ENCODE measurements at regions not wholly inside any gene's neighbourhood (a gene's known extent, or its start where the extent isn't known, plus 50 kb on each side); places are given as distances from the start of the nearest gene placed in this dataset.
A peak's percentile ranks its signal among the peaks of the same experiment; 100 is the strongest.
"Not testable (repeated sequence)": the region's sequence is repeated elsewhere in the genome, so short reads cannot be mapped to it uniquely, and the experiment has no call there.

- DNase-seq = no peak
Observed at GRCh38 chr9:90189306-90189705, 453.3 kb downstream of the DIRAS2 start.

DNA sequence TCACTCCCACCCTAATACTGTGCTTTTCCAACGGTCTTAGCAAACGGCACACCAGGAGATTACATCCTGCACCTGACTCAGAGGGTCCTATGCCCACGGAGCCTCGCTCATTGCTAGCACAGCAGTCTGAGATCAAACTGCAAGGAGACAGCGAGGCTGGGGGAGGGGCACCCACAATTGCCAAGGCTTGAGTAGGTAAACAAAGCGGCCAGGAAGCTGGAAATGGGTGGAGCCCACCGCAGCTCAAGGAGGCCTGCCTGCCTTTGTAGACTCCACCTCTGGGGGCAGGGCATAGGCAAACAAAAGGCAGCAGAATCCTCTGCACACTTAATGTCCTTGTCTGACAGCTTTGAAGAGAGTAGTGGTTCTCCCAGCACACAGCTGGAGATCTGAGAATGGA is 450.2 kb downstream of the DIRAS2 start:
- DNase-seq = peak; percentile 60

DNA sequence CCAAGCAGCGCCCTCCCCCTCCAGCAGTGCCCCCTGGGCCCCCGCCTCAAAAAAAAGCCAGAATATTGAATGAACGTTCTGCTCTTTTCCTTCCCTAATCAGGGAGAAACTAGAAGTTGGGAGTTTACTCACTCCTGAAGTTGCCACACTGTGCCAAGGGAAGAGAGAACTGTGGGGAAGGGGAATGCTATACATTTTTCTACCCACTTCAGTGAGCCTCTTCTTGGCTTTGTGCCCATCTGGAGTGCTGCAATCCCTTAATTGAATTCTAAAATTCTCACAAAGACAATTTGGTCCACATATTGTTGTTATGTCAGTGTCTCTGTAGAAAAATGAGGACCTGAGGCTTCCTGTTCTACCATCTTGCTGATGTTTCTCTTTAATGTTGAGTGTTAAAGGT is 443.7 kb downstream of the DIRAS2 start:
- DNase-seq = no peak

DNA sequence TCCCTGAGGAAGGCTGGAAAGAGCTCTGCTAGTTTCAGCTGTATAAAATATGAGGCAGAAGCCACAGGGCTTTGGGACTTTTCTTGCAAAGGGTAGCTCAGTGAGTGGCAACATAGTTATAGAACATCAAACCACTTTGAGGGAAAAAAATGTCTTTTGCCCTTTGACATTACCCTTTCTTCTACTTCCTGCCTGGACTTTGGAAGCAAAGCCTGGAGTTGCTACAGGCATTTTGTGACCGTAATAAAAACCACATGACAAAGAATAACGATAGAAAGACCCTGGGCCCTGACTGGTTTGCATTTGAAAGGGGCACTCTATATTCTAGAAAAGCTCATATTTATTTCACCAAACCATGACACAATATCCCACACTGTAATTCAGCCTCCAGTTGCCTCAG is 440.9 kb downstream of the DIRAS2 start:
- DNase-seq = no peak

DNA sequence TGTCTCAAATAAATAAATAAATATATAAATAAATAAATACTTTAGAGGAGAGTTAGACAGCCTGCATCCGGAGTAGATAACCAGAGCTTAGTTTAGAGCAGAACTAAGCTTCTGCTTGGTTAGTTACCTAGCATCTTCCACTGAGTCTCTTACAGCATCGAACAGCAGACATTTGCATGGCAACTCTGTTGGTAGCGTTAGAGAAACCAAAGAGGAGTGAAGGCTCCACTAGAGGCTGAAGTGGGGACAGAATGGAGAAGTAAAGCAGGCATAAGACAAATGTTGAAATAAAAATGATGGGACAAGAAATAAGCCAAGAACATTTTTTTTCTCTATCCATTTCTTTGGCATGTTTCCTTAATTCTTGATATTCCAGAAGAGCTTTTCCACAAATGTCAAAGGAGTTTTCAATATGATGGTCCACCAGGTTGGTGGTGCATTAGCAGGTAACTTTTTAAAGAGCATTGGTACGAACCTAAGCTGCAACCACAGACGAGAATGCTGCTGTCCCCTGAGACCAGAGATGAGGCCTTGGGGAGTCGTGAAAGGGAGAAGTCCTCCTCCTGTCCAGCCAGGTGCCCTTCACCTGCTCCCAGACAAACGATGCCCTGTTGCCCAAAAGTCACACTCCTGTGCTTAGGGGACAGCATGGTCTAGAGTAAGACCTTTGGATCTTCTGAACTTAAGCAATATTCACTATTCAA is 438.3 kb downstream of the DIRAS2 start:
- DNase-seq = no peak

- DNase-seq = not testable (repeated sequence)
Observed at GRCh38 chr9:90213045-90213444, 429.6 kb downstream of the DIRAS2 start.

DNA sequence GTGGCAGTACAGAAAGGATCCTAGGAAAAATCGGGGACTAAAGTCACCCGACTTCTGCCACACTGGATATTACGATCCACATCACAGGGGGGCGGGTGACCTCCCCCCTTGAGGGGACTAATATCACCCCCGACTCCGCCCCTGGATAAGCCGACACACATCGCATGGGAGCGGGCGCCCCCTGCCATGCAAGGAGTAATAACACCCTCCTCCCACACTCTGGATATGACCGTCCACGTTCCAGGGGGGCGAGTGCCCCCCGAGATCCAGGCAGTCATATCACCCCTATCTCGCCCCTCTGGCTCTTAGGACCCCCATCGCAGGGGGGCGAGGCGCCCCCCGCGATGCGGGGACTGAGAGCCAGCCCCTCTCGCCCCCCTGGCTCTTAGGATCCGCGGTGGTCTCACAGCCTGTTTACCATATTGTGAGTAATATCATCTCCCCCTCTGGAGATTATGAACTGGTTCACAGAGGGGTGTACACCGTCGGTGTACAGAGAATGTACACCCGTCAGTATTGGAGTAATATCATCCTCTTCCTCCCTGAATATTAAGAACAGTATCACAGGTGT is 423.0 kb downstream of the DIRAS2 start:
- DNase-seq = peak; percentile 25

GRCh38 chr9:90221899-90222298 is 420.7 kb downstream of the DIRAS2 start:
- not testable (repeated sequence) for DNase-seq

GRCh38 chr9:90226839-90227338 is 415.7 kb downstream of the DIRAS2 start:
- DNase-seq = peak; percentile 48

DNA sequence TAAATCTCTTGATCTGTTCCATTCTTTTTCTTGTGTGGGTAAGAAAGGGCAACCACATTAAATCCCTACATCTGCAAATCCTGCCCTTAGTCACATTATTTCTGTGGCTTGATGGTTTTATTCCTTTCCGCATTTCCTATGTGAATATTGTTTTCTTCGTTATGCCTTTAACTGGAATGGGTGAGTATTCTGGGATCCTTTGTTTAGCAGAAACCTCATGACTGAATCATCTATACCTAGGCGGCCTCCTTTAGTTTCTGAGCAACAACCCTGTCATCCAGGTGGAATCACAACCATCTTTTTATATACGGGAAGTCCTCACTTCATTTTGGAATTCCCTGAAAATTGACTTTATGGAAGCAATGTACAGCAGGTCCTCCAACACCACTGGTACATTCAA is 409.5 kb downstream of the DIRAS2 start:
- DNase-seq = not testable (repeated sequence)

- DNase-seq = no peak
Observed at GRCh38 chr9:90240541-90240940, 402.1 kb downstream of the DIRAS2 start.

GRCh38 chr9:90245661-90246060 is 397.0 kb downstream of the DIRAS2 start:
- no peak for DNase-seq

DNA sequence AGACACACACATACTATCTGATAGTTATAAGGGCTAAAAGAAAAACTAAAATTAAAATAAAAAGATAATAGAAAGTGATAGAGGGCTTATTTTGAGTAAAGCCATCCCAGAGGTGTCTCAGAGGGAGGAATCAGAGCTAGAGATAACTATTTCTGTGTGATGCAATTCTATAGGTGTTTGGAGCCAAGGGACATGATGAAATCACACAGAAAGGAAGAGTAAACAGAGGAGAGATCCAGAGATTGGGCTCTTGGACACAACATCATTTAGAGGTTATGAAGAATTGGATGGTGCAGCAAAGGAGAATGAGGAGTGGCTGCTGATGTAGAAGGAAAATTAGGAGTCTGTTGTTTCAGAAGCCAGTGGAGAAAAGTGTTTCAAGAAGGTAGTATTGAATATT is 393.5 kb downstream of the DIRAS2 start:
- no peak for DNase-seq

DNA sequence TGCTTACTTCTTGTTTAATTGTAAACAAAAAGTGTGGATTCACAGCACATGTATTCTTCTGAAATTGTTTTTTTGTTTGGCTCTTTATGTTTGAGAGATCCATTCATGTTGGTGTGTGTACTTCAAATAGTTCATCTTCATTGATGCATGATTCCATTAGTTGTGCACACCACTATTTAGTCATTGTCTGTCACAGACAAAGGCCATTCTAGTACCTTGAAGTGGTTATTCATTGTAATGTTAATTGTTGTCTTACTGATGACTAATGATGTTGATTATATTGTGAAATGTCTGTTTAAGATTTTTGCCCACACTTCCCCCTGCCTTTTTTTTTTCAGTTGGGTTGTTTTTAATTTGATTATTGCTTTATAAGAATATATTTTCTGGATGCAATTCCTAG is 391.3 kb downstream of the DIRAS2 start:
- DNase-seq = no peak

DNA sequence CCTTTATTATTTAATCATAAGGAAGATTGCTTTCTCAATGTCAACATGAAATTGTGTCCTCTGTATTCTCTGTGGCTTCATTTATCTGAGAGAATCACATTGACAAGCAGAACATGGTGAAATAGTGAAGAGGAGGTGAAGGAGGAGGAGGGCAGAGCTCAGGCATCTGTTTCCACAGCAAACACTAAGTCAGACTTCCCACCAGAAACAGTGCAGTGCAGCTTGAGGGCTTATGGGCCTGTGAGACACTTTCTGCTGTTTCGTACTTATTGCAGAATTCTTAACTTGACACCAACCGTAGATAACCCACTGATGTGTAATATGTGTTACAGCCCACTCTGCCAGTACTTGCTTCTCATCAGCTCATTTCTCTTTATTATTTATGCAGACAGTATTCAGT is 386.3 kb downstream of the DIRAS2 start:
- DNase-seq = no peak

DNA sequence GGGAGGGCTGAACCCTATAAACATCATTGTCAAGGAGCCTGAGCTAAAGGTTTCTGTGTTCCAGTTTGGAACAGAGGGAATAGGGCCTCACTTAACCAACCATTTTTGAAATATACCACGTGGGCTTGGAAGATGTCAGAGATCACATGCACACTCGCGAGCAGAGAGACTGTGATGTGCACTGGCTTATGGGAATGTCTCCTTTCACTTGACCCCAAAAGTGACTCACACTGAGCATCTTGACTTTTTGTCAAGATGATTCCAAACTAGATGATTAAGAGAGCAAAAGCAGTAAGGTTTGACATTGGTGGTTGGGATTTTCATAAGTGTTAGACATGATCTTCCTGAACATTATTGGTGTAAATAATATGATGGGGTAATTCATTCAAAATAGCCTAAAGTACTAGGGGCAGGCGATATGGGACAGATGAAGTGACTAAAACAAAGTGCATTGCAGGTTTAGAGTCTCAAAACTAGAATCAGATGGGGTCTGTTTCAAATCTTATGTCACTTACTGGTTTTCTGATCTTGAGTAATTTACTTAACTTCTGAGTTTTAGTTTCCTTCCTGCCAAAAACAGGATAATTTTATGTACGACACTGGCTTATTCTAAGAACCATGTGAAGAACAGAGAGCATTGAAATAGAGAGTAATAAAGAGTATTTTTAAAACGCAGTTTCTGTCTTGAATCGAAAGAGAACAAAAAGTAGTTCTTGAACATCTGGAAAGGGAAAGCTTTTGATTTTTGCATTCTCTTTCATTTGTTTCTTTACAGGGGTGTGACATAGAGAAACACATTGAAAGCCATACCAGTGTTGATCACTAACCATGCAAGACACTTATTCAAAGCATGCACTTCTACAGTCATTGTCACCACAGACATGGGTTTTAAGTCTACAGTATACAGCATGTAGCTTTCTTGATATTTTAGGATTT is 383.0 kb downstream of the DIRAS2 start:
- DNase-seq = no peak

DNA sequence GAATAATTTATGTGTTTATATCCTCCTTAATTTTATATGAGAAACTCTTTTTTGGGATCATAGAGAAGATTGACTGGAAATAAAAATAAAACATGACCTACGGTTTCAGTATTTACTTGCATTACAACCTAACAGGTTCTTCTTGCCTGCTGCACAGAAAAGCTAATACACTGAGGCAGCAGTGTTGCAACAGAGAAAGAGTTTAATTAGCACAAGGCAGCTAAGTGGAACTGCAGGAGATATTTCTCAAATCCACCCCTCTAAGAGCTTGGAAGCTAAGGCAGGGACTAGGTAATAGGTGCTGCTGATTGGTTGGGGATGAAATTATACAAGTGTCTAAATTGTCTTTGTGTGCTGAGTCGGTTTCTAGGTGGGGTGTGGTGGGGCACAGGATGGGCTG is 380.9 kb downstream of the DIRAS2 start:
- DNase-seq = no peak

DNA sequence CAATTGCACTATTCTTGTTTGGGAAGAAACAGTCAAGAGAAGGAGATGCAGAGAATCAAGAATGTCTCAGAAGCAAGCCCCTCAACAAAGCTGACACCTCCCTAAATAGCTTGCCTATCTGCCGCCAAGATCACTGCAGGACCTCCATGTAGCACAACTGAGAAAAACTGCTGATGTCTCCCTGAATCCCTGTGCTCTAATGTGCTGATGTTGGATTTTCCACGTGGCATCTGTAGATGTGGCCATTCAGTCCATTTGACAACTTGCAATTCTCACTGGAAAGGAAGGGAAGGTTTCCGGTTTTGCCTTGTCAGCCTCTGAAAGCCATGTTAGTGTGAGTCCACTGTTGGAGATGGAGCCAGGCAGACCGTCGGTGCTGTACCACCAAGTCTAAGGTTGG is 374.0 kb downstream of the DIRAS2 start:
- DNase-seq = no peak

DNA sequence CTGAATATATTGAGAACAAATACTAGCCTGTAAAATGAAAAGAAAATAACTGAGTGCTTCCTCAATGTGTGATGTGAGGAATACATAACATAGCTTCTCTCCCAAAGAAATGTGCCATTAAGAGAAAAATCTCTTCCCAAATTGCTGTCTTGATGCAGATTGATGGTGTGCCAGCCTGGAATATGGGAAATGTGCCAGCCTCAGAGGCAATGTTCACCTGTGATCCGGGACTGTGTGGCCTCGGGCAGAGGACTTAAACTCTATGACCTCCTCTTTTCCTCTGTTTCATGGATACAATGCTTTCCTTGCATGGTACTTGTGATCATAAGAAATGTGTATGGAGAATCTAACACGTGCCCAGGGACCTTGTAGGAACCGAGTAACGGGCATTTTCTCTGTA is 370.9 kb downstream of the DIRAS2 start:
- no peak for DNase-seq

DNA sequence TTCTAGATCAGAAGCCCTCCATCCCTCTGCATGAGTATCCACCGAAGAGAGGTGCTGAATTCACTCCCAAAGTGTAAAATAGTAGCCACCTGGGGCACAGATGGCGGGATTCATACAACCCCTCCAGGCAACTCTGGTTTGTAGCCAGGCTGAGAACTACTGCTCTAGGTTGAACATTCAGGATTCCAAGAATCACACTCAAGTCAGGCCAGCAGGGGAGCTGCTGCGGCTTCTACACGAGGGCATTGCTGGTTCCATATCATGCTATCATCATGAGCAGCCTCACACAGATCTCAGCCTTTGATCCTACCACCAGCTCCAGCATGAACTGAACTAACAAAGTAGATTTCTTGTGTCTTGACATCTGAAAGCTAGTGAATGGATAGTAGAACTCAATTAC is 367.9 kb downstream of the DIRAS2 start:
- no peak for DNase-seq

GRCh38 chr9:90285946-90286345 is 356.7 kb downstream of the DIRAS2 start:
- no peak for DNase-seq

DNA sequence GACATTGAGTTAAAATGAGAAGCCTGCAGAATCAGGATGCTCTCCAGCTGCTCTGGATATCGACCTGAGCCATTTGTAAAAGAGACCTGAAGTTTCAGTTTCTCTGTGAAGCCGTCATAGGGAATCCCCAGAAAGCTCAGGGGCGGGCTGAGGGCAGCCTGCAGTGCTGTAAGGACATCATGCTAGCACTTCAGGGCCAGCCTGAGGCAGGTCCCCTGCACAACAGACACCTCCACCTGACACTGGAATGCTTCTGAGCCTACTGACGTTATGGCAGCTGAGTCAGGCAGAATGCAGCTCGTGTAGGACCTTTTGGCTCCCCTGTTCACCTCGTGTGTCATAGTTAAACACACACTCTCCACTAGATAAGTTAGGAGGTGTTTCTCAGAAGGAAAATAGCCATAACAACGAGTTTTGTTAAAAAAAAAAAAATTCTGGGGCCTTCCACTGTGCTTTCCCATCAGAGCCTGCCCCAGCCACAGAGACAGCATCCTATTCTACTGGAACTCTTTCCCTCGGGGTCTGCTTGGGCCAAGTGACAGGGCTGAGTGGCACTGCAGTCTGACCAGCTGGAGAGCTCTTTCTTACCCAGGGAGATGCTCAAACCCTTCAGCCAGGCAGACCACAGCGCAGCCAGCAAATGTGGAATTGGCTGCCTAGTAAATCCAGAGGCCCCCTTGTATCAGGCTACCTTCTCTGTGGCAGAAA is 354.9 kb downstream of the DIRAS2 start:
- DNase-seq = no peak

DNA sequence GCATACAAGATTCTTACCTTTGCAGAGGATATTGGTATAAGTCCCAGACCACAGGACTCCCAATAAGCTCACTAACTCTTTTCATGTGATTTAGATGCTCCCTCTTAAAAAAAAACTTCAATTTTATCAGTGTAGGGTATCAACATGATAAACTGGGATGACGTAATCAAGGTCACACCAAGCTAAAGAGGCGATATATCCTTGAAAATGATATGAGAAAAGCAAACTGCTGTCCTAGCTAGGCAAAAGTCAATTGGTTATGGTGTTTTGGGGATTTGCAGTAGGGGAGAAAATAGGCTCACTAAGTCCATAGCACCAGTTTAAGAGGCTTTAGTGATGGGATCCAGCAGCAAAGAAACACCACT is 354.4 kb downstream of the DIRAS2 start:
- no peak for DNase-seq
